OCI-LY1 (cell line): ENCODE measurements at regions not wholly inside any gene's neighbourhood (a gene's known extent, or its start where the extent isn't known, plus 50 kb on each side); places are given as distances from the start of the nearest gene placed in this dataset.

Experiments used
- CTCF ChIP-seq: fragments of 200-600 bp; sonication (generic), shearing (Covaris generic); IDR thresholded peaks from 2 replicates; pipeline ENCODE4 v1.5.1; 2017; ENCODE audit warnings: mild to moderate bottlenecking, antibody characterized with exemption, low read length, moderate library complexity, mixed read lengths
- EZH2 ChIP-seq: fragments of 200-600 bp; sonication (generic), shearing (Covaris generic); IDR thresholded peaks from 2 replicates; pipeline ENCODE4 v1.8.0; 2017; ENCODE audit warnings: borderline replicate concordance, mixed run types, mild to moderate bottlenecking, antibody characterized with exemption, low read length, moderate library complexity, mixed read lengths

- TF ChIP-seq CTCF (no peak), EZH2 (no peak)
These were observed 223.9 kb upstream of the DMRT1 start for GRCh38 chr9:617445-618085.
